Lower leg skin (tissue), 4 donors: ENCODE measurements at regions not wholly inside any gene's neighbourhood (a gene's known extent, or its start where the extent isn't known, plus 50 kb on each side); places are given as distances from the start of the nearest gene placed in this dataset.
"Not testable (repeated sequence)": the region's sequence is repeated elsewhere in the genome, so short reads cannot be mapped to it uniquely, and the experiment has no call there.

ENCODE experiments used
- DNase-seq, 2 donors: peaks; one replicate each; pipeline ENCODE4 v3.0.0-alpha.2; 2019; ENCODE audit warnings: low spot score in 2 of 2
- H3K4me3 ChIP-seq: fragments of 200-600 bp; sonication (generic); 2 replicates; pipeline ENCODE4 v1.5.1; 2017; ENCODE audit warnings: mild to moderate bottlenecking, low read depth; ENCODE audit not compliant: poor library complexity, severe bottlenecking
- POLR2A ChIP-seq, 2 donors: fragments of 450-650 bp; IDR thresholded peaks; one replicate each; pipeline ENCODE4 v1.6.1; 2016 to 2017; ENCODE audit warnings: antibody characterized with exemption in 2 of 2, mild to moderate bottlenecking in 1 of 2, moderate library complexity in 1 of 2
- WGBS, 2 donors: methylation state at CpG; one replicate each; pipeline ENCODE4 v1.1.5; 2018; 5-methylcytosine and 5-hydroxymethylcytosine counted together
- intact Hi-C: fragments of 100-400 bp; cut with DNase I; formaldehyde crosslinking; loops from one replicate; pipeline ENCODE4 v1.15.0; 2023; ENCODE audit warnings: low total_unique reads
- TF ChIP-seq, protein P1 (sequence below), 3 donors: fragments of 450-650 bp; IDR thresholded peaks; one replicate each; pipeline ENCODE4 v1.5.1; 2016; ENCODE audit warnings: antibody characterized with exemption in 3 of 3, mild to moderate bottlenecking in 3 of 3, moderate library complexity in 2 of 3

DNA sequence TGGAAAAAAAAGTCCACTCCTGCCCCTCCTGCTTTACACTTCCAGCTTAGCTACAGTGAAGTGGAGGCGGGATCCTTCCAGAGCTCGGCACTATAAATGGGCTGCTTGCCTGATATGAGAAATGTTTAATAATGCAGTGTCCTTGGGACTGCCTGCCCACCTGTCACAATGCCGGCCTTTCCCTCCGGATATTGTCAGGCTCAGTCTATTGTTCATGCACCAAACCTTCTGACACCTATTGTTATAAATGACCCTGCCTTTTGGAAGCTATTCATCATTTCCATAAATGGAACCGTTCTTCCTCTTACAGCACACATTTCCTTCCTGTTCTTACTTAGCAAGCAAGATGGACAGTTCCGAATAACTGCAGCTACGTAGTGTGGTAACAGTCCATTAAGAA, 146.3 kb downstream of the DMAC1 start:
- TF ChIP-seq POLR2A (IDR thresholded peaks at IDR 0.05) = no peak
- TF ChIP-seq, protein P1, sequence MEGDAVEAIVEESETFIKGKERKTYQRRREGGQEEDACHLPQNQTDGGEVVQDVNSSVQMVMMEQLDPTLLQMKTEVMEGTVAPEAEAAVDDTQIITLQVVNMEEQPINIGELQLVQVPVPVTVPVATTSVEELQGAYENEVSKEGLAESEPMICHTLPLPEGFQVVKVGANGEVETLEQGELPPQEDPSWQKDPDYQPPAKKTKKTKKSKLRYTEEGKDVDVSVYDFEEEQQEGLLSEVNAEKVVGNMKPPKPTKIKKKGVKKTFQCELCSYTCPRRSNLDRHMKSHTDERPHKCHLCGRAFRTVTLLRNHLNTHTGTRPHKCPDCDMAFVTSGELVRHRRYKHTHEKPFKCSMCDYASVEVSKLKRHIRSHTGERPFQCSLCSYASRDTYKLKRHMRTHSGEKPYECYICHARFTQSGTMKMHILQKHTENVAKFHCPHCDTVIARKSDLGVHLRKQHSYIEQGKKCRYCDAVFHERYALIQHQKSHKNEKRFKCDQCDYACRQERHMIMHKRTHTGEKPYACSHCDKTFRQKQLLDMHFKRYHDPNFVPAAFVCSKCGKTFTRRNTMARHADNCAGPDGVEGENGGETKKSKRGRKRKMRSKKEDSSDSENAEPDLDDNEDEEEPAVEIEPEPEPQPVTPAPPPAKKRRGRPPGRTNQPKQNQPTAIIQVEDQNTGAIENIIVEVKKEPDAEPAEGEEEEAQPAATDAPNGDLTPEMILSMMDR (IDR thresholded peaks at IDR 0.05) = no peak
- no peak overlapping the region for H3K4me3 ChIP-seq
- 59 to 70% methylated on average over 7 of the region's 7 CpGs for WGBS, 2 donors
- intact Hi-C loops = no loop called here
- no peak for DNase-seq

DNA sequence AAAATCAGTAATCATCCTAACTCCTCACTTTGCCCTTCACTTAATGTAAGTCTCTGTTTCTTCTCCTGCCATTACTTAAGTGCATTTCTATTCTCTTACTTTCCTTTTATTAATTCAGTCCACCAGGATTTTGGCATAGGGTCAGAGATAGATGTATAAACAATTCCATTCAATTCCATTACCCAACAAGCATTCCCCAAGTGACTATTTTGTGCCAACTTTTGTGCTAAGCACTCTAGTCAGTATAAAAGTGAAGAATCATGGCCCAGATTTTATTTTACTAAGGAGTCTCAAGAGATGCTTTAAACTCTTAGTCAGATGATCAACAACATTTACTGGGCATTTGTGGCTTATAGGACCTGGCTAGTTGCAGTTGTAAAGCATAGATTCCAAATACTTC, 159.3 kb downstream of the DMAC1 start:
- TF ChIP-seq, protein P1 (IDR thresholded peaks at IDR 0.05) = no peak
- TF ChIP-seq POLR2A (IDR thresholded peaks at IDR 0.05) = no peak
- H3K4me3 ChIP-seq = no peak overlapping the region
- no peak for DNase-seq
- intact Hi-C loops = no loop called here

DNA sequence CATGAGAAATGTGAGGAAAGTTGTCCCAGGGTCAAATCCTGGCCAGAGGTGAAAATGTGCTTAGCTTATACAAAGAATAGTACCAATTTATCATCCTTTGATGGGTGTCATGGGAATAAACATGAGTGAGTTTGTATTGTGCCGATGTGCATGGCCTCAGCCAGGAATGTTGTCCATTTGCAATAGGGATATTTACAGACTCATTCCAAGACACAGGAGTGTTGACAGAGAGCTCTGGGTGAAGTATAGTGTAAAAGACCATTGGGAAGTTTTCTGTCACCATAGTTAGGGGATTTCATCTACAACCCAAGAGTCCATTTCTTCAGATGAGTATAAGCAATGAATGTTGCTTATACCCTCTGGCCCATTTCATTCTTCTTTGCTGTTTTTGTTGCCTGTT, 160.1 kb downstream of the DMAC1 start:
- no peak for DNase-seq
- 96 to 100% methylated on average over 1 of the region's 1 CpG for WGBS, 2 donors
- TF ChIP-seq POLR2A (IDR thresholded peaks at IDR 0.05) = no peak
- intact Hi-C loops = no loop called here
- H3K4me3 ChIP-seq = no peak overlapping the region

DNA sequence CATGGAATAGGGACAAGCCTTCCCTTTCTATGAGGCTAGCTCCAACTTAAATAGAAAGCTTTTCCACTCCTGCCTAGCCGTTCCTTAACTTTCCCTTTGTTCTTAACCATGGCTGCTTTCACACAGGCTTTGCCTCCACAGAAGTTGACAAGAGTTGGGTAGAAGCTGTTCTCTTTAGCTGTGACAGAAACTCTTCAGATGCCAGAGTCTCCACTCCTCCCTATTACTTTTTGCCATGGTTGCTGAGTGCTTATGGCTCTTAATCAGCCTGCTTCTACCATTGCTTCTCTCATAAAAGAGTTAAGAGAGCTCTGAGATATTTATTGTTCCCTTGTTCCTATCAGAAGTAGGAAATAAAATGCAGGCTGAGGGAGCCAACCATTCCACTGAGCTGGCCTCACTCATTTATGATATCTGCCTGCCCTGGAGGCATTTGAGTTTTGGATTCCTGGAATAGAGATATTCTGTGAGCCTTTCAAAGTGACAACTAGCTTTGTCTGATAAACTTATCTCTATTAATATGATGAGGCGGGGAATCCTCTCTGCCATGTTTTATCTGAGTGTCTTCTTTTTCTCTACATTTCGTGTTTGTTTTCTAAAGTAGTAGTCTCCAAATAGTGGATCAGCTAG, 162.6 kb downstream of the DMAC1 start:
- no peak overlapping the region for H3K4me3 ChIP-seq
- no peak for DNase-seq
- no peak for TF ChIP-seq POLR2A (IDR thresholded peaks at IDR 0.05)
- TF ChIP-seq, protein P1 (IDR thresholded peaks at IDR 0.05) = no peak
- 67 to 74% methylated on average over 3 of the region's 3 CpGs for WGBS, 2 donors
- intact Hi-C loops = no loop called here

DNA sequence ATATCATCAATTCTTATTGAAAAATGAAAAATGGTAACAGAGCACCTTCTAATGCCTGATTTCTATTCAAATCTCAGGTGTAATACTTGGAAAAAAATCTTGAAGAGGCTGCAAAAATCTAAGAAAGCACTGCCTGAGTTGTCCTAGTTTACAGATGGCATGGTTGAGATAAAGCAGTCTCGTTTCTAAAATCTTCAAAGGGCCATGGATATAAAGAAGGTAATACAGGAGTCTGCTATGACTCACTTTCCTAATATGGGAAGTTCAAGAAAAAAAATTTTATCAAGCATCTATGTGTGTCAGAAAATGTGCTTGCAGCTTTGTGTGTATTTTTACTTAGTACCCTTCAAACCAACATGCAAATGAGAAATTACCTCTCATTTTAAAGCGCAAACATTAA, 163.3 kb downstream of the DMAC1 start:
- TF ChIP-seq, protein P1 (IDR thresholded peaks at IDR 0.05) = no peak
- TF ChIP-seq POLR2A (IDR thresholded peaks at IDR 0.05) = no peak
- 66% methylated on average over 2 of the region's 2 CpGs for WGBS, 2 donors
- no peak overlapping the region for H3K4me3 ChIP-seq
- no peak for DNase-seq
- intact Hi-C loops = no loop called here

DNA sequence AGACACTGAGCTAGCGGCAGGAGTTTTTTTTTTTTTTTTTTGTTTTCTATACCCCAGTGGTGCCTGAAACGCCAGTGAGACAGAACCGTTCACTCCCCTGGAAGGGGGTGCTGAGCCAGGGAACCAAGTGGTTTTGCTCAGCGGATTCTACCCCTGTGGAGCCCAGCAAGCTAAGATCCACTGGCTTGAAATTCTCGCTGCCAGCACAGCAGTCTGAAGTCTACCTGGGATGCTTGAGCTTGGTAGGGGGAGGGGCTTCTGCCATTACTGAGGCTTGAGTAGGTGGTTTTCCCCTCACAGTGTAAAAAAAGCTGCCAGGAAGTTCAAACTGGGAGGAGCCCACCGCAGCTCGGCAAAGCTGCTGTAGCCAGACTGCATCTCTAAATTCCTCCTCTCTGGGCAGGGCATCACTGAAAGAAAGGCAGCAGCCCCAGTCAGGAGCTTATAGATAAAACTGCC, 173.0 kb downstream of the DMAC1 start:
- DNase-seq, H3K4me3 ChIP-seq, intact Hi-C loops: not testable (repeated sequence)
- 41 to 47% methylated on average over 7 of the region's 7 CpGs for WGBS, 2 donors

DNA sequence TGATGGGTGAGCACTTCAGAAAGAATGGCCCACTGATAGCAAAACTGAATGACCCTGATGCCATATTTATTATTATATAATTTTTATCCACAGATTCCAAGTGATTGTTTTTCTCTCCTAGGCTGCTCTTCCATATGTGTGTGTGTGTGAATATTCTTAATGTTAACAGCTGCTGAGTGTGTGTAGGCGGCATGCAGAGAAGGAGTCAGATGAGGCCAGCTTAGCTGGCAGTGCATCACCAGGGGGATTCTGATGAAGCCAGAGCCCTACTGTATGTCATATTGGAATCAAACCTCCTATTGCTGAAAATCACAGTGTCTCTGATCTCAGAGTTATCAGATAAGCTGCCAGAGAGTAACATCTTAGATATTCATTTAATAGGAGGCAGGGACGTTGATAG, 177.1 kb downstream of the DMAC1 start:
- WGBS, 2 donors = 64 to 68% methylated on average over 2 of the region's 2 CpGs
- TF ChIP-seq, protein P1 (IDR thresholded peaks at IDR 0.05) = no peak
- TF ChIP-seq POLR2A (IDR thresholded peaks at IDR 0.05) = no peak
- intact Hi-C loops = no loop called here
- DNase-seq = no peak
- no peak overlapping the region for H3K4me3 ChIP-seq
